H9 (cell line): ENCODE measurements at regions not wholly inside any gene's neighbourhood (a gene's known extent, or its start where the extent isn't known, plus 50 kb on each side); places are given as distances from the start of the nearest gene placed in this dataset.

Experiments
- DNase-seq: peaks from one replicate; pipeline ENCODE4 v3.0.0-alpha.2; 2017
- H2AFZ ChIP-seq: one replicate; pipeline ENCODE4 v1.6.1; 2013; ENCODE audit warnings: mild to moderate bottlenecking, low read length, control low read depth, moderate library complexity
- H2AK5ac ChIP-seq: 2 replicates; pipeline ENCODE4 v1.6.1; 2013; ENCODE audit warnings: low read length, control low read depth, mixed read lengths; ENCODE audit not compliant: insufficient read length
- H2BK120ac ChIP-seq: one replicate; pipeline ENCODE4 v1.6.1; 2013; ENCODE audit warnings: low read depth, mild to moderate bottlenecking, low read length, control low read depth, inconsistent platforms; ENCODE audit not compliant: poor library complexity, severe bottlenecking
- H2BK12ac ChIP-seq: 2 replicates; pipeline ENCODE4 v1.6.1; 2013; ENCODE audit warnings: low read length, control low read depth, mixed read lengths, low read depth; ENCODE audit not compliant: insufficient read length
- H2BK15ac ChIP-seq: 2 replicates; pipeline ENCODE4 v1.6.1; 2013; ENCODE audit warnings: low read depth, low read length, control low read depth
- H2BK20ac ChIP-seq: one replicate; pipeline ENCODE4 v1.6.1; 2013; ENCODE audit warnings: low read depth, mild to moderate bottlenecking, low read length, control low read depth, inconsistent platforms; ENCODE audit not compliant: poor library complexity, severe bottlenecking
- H2BK5ac ChIP-seq: 2 replicates; pipeline ENCODE4 v1.6.1; 2013; ENCODE audit warnings: low read length, control low read depth, mixed read lengths; ENCODE audit not compliant: insufficient read length
- H3K14ac ChIP-seq: 2 replicates; pipeline ENCODE4 v1.6.1; 2013; ENCODE audit warnings: low read length, control low read depth; ENCODE audit not compliant: insufficient read depth
- H3K18ac ChIP-seq: 2 replicates; pipeline ENCODE4 v1.6.1; 2013; ENCODE audit warnings: low read depth, mild to moderate bottlenecking, mixed read lengths, low read length, control low read depth; ENCODE audit not compliant: insufficient read length
- H3K23ac ChIP-seq: 2 replicates; pipeline ENCODE4 v1.6.1; 2013; ENCODE audit warnings: low read length, control low read depth, mixed read lengths, low read depth; ENCODE audit not compliant: insufficient read length
- H3K23me2 ChIP-seq: 2 replicates; pipeline ENCODE4 v1.6.1; 2013; ENCODE audit warnings: low read depth, mild to moderate bottlenecking, mixed read lengths, low read length, control low read depth; ENCODE audit not compliant: insufficient read length, poor library complexity, severe bottlenecking
- H3K27ac ChIP-seq: 2 replicates; pipeline ENCODE4 v1.5.1; 2013; ENCODE audit warnings: low read length, control low read depth, mixed read lengths, low read depth; ENCODE audit not compliant: insufficient read length
- H3K27me3 ChIP-seq: 2 replicates; pipeline ENCODE4 v1.6.1; 2013; ENCODE audit warnings: low read length, control low read depth, inconsistent platforms; ENCODE audit not compliant: insufficient read depth
- H3K4ac ChIP-seq: 2 replicates; pipeline ENCODE4 v1.6.1; 2013; ENCODE audit warnings: low read depth, mild to moderate bottlenecking, control low read depth, inconsistent platforms, low read length, moderate library complexity
- H3K4me1 ChIP-seq: 2 replicates; pipeline ENCODE4 v1.6.1; 2013; ENCODE audit warnings: low read length, control low read depth, inconsistent platforms; ENCODE audit not compliant: insufficient read depth
- H3K4me2 ChIP-seq: 2 replicates; pipeline ENCODE4 v1.6.1; 2013; ENCODE audit warnings: low read length, control low read depth, mixed read lengths; ENCODE audit not compliant: insufficient read length, insufficient read depth
- H3K56ac ChIP-seq: 2 replicates; pipeline ENCODE4 v1.6.1; 2013; ENCODE audit warnings: low read depth, mild to moderate bottlenecking, mixed read lengths, low read length, control low read depth; ENCODE audit not compliant: insufficient read length
- H3K79me1 ChIP-seq: 2 replicates; pipeline ENCODE4 v1.6.1; 2013; ENCODE audit warnings: low read depth, mild to moderate bottlenecking, moderate library complexity, low read length, control low read depth, inconsistent platforms; ENCODE audit not compliant: insufficient read depth, poor library complexity, severe bottlenecking
- H3K79me2 ChIP-seq: 2 replicates; pipeline ENCODE4 v1.6.1; 2013; ENCODE audit warnings: low read length, control low read depth, inconsistent platforms; ENCODE audit not compliant: insufficient read depth
- H3K9ac ChIP-seq: 2 replicates; pipeline ENCODE4 v1.6.1; 2013; ENCODE audit warnings: low read length, control low read depth, mixed read lengths; ENCODE audit not compliant: insufficient read length; ENCODE audit errors: extremely low read depth
- H3K9me3 ChIP-seq: one replicate; pipeline ENCODE4 v1.6.1; 2013; ENCODE audit warnings: low read depth, low read length, inconsistent platforms; ENCODE audit not compliant: control insufficient read depth
- H3T11ph ChIP-seq: one replicate; pipeline ENCODE4 v1.6.1; 2013; ENCODE audit warnings: mild to moderate bottlenecking, low read length, control low read depth, inconsistent platforms
- H4K20me1 ChIP-seq: one replicate; pipeline ENCODE4 v1.6.1; 2013; ENCODE audit not compliant: control insufficient read depth, insufficient read length, insufficient read depth
- H4K5ac ChIP-seq: 2 replicates; pipeline ENCODE4 v1.6.1; 2013; ENCODE audit warnings: low read depth, mild to moderate bottlenecking, mixed read lengths, low read length, control low read depth; ENCODE audit not compliant: insufficient read length
- H4K8ac ChIP-seq: replicated peaks from 2 replicates; pipeline ENCODE4 v1.6.1; 2013; ENCODE audit warnings: low read length, control low read depth, mixed read lengths, low read depth; ENCODE audit not compliant: insufficient read length
- H4K91ac ChIP-seq: 2 replicates; pipeline ENCODE4 v1.6.1; 2013; ENCODE audit warnings: low read depth, mild to moderate bottlenecking, moderate library complexity, mixed read lengths, low read length, control low read depth; ENCODE audit not compliant: insufficient read length
- H3K27ac Mint-ChIP-seq, 3 experiments: 2 replicates in 2 of 3; 3 replicates in 1 of 3; pipeline ENCODE4 v1.8.0; 2020 to 2021; ENCODE audit warnings: mixed read lengths in 3 of 3, mild to moderate bottlenecking in 1 of 3, moderate library complexity in 1 of 3
- H3K27me3 Mint-ChIP-seq: 2 replicates; pipeline ENCODE4 v1.8.0; 2021; ENCODE audit warnings: low read depth, mild to moderate bottlenecking, moderate library complexity, mixed read lengths
- H3K36me3 Mint-ChIP-seq, 3 experiments: 2 replicates in 2 of 3; 3 replicates in 1 of 3; pipeline ENCODE4 v1.8.0; 2020 to 2021; ENCODE audit warnings: low read depth in 3 of 3, mixed read lengths in 3 of 3; ENCODE audit not compliant: insufficient read depth in 1 of 3
- H3K4me1 Mint-ChIP-seq, 2 experiments: 2 replicates each; pipeline ENCODE4 v1.8.0; 2020; ENCODE audit warnings: mixed read lengths in 2 of 2
- H3K4me3 Mint-ChIP-seq, 2 experiments: 2 replicates in 1 of 2; 3 replicates in 1 of 2; pipeline ENCODE4 v1.8.0; 2020 to 2021; ENCODE audit warnings: mild to moderate bottlenecking in 2 of 2, mixed read lengths in 2 of 2, moderate library complexity in 1 of 2
- H3K9me3 Mint-ChIP-seq, 2 experiments: 2 replicates in 1 of 2; 3 replicates in 1 of 2; pipeline ENCODE4 v1.8.0; 2020; ENCODE audit warnings: mild to moderate bottlenecking in 2 of 2, mixed read lengths in 2 of 2, moderate library complexity in 1 of 2
- CTCF ChIP-seq: fragments of 200-600 bp; sonication (generic); conservative IDR thresholded peaks from 3 replicates; pipeline ENCODE4 v1.8.0; 2021; ENCODE audit warnings: antibody characterized with exemption, mild to moderate bottlenecking
- WGBS: extraction: QIAGEN DNeasy Blood & Tissue Kit; methylation state at CpG from one replicate; pipeline ENCODE4 v1.1.7; 2013; ENCODE audit warnings: missing lambda C conversion rate, low lambda C conversion rate, mixed read lengths; ENCODE audit not compliant: insufficient read length; ENCODE audit errors: extremely low coverage; 5-methylcytosine and 5-hydroxymethylcytosine counted together

GRCh38 chr5:38079620-38080402, 178.5 kb upstream of the EGFLAM start:
- no peak overlapping the region for H3K4me3 Mint-ChIP-seq
- no peak overlapping the region for H4K8ac ChIP-seq
- no peak overlapping the region for H2AK5ac ChIP-seq
- no peaks in the 10 kb centered on the region for H3K9me3 ChIP-seq
- H3K4me1 ChIP-seq = no peaks in the 10 kb centered on the region
- no peak overlapping the region for H2BK120ac ChIP-seq
- WGBS = no CpG with 5 or more reads among the region's 3 CpGs
- no peak overlapping the region for H3K56ac ChIP-seq
- no peak overlapping the region for H4K91ac ChIP-seq
- no peak overlapping the region for H3K27ac Mint-ChIP-seq
- no peaks in the 10 kb centered on the region for H3K36me3 Mint-ChIP-seq
- no peaks in the 10 kb centered on the region; the same call in 1 of the 2 replicates for H3K27me3 Mint-ChIP-seq
- no peaks in the 10 kb centered on the region for H3K27me3 ChIP-seq
- no peaks in the 10 kb centered on the region for H3K79me1 ChIP-seq
- no peak overlapping the region for H3K18ac ChIP-seq
- H2BK15ac ChIP-seq = no peak overlapping the region
- no peak overlapping the region for H2BK12ac ChIP-seq
- no peaks in the 10 kb centered on the region for H3K9me3 Mint-ChIP-seq
- no peaks in the 10 kb centered on the region for H4K20me1 ChIP-seq
- H2BK5ac ChIP-seq = no peak overlapping the region
- H3K4me2 ChIP-seq = no peak overlapping the region
- no peak for DNase-seq
- H2BK20ac ChIP-seq = no peak overlapping the region
- no peak for TF ChIP-seq CTCF
- H3K27ac ChIP-seq = no peak overlapping the region
- no peak overlapping the region for H3K9ac ChIP-seq
- H3K79me2 ChIP-seq = no peaks in the 10 kb centered on the region
- no peak overlapping the region for H3K23ac ChIP-seq
- H3K4me1 Mint-ChIP-seq = no peaks in the 10 kb centered on the region
- no peak overlapping the region for H2AFZ ChIP-seq
- H3T11ph ChIP-seq = no peak overlapping the region
- H3K23me2 ChIP-seq = no peaks in the 10 kb centered on the region
- no peak overlapping the region for H3K4ac ChIP-seq
- H4K5ac ChIP-seq = no peak overlapping the region
- no peak overlapping the region for H3K14ac ChIP-seq
